SKM-1 treated with dmso at 0.1 percent for 144 hours (cell line): ENCODE measurements at regions not wholly inside any gene's neighbourhood (a gene's known extent, or its start where the extent isn't known, plus 50 kb on each side); places are given as distances from the start of the nearest gene placed in this dataset.

Experiments
- DNase-seq: peaks from one replicate; lab custom pipeline; 2025; ENCODE audit not compliant: unreplicated experiment; lab: John Stamatoyannopoulos, UW

DNA sequence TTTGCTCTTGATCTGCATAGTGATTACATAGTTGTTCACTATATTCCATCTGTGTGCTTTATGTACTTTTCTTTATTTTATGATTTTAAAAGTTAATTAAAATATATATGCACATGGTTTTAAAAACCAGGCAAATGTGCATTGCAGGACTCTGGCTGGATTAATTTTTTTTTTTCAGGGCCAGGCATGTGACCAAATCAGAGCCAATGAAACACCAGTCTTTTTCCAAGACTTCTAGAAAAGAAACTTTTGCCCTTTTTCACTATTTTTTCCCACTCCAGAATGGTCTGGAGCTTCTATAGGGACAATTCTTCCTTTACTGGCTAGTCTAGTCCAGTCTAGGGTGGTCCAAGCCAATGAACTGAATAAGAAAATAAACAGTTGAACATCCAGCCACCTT lies 198.1 kb upstream of the FBXO11 start:
- DNase-seq = no peak

DNA sequence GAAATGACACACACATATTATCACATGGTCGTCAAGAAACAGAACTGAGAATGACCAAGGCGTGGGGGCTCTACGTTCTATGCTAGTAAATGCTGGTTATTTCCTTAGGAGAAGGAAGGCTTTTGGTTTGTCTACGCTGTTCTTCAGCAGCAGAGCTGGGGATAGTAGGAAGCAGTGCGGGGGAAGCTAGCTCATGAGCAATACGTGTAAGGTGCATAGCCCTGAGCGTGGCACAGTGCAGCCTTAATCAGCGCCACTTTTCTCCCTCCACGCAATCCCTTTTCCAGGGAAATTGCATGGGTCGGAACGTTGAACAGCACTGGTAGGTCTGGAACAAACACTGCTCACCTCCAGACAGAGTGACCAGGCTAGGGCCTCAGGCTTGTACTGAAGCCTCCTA lies 199.6 kb upstream of the FBXO11 start:
- DNase-seq = no peak

DNA sequence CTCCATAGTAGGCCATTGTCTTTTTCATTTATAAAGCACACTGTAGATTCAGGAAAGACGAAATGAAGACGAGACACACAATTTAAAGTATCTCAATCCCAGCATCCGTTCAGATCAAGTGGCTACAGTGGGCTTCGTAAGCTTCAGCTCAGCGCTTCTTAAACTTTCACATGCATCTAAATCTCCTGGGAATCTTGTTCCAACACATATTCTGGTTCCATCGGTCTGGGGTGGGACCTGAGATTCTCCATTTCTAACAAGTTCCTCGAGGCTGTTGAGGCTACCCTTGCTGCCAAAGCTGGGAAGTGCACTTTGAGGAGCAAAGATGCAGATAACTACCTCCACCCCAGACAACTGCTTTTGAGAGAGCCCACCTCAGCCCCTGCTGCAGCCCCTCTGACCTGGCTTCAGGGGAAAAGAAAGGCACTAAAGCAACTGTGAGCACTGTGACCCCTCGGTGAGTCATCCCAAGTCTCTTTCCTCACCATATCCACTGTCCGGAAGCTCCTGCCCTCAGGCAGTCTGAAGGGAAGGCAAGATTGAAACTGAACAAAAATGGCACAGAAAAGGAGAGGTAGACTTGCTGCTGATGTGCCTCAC lies 201.1 kb upstream of the FBXO11 start:
- no peak for DNase-seq

DNA sequence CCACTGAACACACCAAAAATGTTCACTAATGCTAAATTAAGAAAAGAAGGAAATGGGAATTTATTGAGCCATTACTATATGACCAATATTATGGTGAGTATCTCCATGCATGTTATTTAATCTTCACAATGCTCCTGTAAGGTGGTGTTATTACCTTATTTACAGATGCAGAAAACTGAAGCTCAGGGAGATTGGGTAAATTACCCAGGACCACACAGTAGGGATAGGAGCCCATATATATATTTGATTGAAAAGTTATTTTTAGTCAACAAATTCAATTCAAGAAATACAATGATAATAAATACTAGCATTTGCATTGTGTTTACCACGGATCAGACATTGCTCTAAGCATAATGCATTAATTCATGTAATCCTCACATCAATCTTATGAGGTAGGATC lies 202.2 kb upstream of the FBXO11 start:
- no peak for DNase-seq

DNA sequence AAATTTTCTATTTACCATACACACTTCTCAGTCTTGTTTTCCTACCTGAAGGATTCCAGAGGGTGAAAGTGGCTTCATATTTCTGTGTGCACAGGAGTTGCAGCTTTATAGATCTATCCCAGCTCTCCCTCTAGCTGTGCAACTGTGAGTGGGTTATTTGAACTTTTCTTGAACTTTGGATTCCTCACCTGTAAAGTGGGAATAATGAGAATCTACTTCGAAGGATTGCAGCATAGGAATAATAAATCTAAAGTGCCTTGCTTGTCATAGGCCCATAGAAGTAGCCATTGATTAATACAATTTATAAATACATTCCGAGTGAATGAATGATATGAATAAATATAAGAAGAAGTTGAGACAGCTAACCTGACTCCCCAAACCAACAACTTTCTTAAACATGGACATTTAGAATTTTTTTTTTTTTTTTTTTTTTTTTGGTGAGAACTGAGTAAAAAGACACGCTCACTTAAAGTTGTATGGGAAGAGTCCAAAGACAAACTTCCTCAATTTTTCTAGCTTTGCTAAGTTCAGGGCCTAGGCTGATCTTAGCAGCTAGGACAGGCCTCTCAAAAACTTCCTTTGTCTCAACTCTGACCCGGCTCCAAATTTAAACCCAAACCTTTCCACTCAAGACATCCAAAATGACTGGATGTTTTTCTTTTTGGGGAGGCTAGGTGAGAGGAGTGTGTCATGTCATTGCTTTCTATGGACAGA lies 203.3 kb upstream of the FBXO11 start:
- DNase-seq = peak; percentile 22

DNA sequence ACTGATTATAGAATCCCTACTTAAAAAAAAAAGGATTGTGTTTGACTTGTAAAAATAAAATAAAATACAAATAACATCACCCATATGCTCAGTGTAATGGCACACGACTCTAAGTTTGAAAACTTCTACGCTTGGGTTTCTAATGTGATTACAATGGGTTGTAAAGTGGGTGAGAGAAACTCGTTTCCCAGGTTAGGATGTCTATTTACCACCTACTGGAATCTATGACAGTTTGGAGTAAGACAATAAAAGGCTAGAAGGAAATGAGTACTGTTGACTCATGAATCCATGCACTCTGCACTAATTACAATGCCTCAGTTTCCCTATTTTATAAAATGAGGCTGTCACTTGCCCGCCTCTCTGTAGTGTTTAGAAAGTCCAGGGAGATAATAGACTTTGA lies 204.0 kb upstream of the FOXN2 start:
- DNase-seq = no peak

DNA sequence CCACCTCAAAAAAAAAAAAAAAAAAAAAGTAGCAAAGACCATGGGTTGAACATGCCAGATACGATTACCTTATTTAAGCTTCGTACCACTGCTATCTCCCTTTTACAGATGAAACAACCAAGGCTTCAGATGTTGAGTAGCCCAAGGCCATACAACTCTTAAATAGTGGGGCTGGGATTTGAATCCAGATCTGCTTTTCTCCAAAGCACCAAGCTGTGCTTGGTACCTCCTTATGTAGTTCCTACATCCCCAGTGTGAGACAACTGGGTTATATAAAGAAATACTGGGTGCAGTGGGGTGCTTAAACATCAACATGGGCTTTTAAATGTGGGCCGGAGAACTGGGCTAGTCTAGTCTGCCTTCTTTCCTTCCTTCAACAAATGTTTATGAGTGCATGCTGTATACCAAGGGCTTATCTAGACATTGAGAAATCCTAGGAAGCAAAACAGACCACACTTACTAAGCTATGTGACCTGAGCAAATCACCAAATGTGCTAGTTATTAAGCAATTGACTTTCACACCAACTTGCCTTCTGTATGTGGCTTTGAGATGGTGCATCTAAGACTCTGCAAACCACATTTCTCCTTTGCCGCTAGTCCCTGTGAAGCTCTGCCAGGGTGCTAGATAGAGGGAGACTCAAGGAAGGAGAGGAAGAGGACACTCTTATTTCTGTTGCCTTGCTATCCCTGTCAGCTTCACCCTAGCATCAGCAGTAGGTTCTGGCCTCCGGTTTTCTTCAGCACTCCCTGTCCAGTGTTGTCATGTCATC lies 201.4 kb upstream of the FOXN2 start:
- peak; percentile 89 for DNase-seq

DNA sequence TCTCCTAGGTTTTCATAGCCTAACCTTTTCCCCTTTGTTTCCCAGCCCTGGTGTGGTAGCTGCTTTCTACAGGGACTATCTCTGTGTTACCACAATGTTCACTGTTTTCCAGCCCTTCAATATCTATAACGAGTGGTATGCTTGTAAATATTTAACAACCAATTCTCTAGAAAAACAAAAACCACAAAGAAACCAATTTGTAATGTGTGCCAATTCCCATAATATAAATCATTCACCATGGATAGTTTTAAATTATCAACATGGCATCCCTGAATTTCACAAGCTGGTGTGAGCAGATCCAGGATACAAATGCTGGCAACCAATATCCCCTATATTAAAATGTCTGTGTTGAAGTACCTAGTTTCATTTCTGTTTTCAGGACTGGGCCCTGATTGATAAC lies 200.7 kb upstream of the FOXN2 start:
- no peak for DNase-seq

DNA sequence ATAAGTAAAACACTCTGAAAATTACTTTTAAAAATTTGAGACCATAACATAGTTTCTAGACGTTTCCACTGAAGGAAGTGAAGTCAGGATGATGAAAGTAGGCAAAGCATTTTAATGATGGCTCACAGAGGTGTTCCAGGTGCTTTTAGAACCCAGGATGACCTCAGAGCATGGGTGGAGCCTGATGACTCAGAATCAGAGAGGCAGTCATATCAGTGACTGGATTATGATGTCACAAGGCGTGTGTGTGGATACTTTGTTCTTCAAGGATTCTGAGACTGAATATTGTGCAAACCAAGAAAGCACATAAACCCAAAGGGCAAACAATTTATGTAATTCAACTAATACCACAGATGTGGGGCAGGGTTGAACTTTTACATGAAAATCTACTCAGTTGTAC lies 200.2 kb upstream of the FOXN2 start:
- no peak for DNase-seq

DNA sequence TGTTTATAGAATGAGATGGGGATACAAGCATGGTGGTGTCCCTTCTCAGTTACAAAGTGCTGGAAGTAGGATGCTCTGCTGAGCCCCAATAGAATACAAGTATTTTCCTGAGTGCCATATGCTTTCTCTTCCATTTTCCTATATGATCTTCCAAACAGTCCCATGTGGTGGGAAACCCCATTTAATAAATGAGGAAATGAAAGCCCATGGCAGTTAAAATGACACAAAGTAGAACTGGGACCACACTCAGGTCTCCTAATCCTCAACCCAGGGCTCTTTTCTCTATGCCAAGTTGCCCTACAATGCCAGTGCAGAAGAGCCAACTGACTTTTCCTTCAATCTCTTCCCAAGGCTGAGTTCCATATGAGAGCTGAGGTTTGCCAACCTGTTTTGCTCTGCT lies 198.0 kb upstream of the FOXN2 start:
- no peak for DNase-seq

DNA sequence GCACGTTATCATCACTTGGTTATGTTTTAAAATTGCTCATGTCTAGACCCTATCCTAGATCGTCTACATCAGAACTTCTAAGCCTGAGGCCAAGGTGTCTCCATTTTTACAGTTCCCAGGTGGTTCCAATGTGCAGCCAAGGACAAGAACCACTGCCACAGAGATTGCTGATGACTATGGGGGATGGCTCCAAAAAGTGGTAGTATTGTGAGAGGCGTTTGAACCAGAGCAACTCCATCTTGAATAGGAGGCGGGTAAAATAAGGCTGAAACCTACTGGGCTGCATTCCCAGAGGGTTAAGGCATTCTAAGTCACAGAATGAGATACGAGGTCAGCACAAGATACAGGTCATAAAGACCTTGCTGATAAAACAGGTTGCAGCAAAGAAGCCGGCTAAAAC lies 195.6 kb upstream of the FOXN2 start:
- no peak for DNase-seq

DNA sequence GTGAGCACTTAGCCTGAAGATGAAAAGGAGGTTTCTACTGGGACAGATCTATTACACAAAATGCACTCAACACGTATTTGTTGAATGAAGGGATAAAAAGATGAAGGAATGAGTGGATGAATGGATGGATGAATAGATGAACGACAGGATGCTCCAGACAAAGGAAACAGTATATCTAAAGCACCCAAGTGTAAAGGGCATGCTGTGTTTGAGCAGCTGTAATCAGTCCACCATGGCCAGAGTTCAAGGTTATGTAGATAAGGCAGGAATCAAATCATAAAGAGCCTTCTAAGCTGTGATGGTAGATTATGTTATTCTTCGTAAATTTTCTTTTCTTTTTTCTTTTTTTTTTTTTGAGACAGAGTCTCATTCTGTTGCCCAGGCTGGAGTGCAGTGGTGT lies 194.4 kb upstream of the FOXN2 start:
- no peak for DNase-seq

DNA sequence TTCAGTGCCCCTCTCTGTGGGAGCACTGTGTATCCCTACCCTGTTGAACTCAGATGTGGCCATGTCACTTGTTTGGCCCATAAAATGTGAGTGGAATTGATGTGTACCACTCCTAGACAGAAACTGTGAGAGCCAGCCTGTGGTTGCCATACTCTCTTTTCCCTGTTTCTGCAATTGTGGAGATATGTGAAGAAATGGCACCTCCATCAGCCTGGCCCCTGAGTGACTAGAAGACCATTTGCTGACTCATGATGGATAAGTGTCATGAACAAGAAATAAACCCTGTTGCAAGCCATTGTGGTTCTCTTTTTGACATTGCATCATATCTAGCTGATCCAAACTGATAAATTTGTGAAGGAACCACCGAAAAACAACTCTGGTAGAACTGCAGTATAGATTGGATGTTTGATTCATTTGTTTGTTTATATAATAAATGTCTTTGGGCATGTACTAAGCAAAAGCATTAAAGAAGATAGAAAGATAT lies 193.7 kb upstream of the FOXN2 start:
- DNase-seq = peak; percentile 85

DNA sequence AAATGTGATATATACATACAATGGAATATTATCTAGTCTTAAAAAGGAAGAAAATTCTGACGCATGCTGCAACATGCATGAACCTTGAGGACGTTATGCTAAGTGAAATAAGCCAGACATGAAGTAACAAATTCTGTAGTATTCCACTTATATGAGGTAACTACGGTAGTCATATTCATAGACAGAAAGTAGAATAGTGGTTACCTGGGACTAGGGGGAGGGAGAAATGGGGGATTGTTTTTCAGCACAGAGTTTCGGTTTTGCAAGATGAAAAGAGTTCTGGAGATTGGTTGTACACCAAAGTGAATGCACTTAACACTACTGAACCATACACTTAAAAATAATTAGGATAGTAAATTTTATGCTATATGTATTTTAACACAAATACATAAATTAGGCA lies 192.3 kb upstream of the FOXN2 start:
- DNase-seq = no peak

DNA sequence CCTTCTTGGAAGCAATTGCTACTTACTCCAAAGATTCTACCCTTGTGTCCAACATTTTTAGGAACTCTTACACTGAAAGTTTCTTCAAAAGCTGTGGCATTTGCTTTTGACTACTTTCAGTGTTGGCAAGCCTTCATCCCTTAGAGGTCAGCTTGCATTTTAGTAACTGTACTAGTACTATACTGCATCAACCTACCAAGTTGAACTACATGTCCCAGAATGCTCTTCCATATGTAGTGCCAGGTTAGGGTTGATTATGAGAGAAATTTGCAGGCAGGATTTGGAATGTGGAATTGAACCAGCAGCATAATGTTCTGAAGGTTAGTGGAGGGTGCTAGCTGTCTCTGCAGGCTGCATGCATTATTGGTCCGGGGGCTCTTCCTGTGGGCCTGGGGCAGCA lies 189.9 kb upstream of the FOXN2 start:
- no peak for DNase-seq

DNA sequence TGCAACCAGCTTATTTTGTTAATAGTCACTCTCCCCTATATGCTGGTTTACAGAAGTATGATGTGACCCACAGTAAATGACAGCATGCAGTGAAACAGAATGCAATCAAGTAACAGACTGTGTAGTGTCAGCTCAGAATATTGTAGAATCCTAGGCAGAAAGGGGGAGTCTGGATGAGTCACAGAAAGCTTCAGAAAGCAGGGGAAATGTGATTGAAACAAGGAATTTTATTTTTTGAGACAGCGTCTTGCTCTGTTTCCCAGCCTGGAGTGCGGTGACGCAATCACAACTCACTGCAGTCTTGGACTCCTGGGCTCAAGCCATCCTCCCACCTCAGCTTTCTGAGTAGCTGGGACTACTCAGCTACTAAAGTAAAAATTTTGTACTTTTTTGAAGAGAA lies 188.3 kb upstream of the FOXN2 start:
- no peak for DNase-seq

DNA sequence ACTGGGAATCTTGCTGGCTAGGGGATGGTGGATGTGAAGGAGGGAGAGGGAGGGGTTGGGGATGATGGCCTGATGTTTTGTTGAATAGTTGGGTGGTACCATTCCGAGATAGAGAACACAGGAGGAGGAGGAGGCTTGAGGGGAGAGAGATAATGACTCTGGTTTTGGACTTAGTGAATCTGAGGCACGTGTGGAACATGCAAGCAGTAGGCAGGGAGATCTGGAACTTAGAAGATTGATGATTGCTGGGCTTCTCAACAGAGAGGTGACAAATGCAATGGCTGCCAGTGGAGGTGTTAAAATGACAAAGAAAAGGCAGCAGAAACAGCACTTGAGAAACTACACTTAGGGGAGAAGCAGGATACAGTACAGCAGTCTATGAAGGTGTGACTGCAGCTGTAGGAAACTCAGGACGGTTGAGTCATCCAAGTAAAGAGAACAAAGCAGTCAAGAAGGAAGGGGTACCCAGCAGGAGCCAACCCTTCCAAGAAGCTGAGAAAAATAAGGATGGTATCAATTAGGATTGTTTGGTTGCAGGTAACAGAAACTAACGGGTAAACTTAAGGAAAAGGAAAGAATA lies 186.8 kb upstream of the FOXN2 start:
- DNase-seq = no peak

DNA sequence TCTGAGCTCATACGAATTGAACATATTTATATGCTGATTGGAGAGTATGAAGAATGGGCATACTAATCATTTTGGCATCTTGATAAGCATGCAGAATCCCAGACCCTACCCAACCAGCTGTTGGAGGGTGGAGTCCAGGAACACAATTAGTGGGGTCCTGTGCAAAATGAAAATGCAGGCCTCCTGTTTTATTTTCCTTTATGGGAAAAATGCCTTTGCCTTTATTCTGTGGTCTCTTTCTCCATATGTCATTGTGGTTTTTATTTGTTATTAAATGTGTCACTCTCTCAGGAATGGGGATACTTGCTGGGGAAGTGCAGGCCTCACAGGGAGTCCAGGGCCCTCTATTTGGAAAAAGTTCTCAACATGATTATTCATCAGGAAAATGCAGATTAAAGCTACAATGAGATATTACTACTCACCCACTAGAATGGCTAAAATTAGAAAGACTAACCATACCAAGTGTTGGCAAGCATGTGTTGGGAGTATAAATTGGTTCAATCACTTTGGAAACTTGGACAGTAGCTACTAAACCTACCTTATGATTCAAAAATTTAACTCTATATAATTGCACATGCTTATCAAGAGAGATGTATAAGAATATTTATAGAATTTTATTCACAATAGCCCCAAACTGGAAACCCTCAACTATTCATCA lies 185.1 kb upstream of the FOXN2 start:
- DNase-seq = no peak

DNA sequence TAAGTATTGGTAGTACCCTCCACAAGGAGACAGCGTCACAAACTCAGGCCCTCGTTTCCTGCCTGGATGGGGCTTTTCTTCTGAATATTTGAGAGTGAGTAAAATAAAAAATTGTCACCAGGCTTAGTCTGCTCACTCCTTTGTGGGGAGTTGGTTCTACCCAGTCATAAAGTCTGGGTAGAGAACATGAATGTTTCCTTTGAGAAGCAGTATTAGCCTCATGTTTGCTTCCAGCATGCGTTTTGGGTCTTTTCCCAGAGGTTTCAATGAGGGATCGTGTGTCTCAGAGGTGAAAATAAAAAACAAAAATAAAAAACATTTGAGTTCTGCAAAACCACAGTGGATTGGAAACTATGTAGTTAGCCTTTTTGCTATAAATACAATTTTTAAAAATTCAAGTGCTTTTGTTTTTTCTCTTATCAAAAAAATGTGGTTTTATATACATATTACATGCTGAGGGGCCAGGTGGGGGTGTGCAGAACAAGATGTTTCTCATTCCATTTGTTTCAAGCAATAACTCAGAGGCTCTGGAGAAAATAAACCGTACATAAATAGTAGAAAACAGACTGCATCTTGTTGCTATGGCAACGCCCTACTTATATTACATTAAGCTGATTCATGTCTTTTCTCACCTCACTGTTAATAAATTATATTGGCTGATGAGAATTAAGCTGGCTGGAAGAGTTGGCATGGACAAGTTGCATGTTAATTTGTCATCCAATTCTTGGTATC lies 182.8 kb upstream of the FOXN2 start:
- DNase-seq = no peak

DNA sequence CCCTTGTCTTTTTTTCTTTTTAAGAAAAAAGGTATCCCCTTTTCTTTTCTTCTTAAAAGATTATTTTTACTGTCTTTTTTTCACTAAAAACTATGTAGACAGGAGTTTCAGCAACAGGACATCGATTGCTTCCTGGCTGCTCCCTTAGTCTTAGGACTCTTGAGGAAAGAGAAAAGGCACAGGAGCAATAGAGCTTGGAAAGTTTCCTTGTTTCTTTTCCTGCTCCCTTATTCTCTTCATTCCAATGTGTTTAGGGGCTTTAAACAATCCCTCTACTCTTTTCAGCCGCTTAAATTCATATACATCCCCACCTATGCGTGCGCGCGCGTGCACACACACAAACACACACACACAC lies 182.2 kb upstream of the FOXN2 start:
- DNase-seq = no peak

DNA sequence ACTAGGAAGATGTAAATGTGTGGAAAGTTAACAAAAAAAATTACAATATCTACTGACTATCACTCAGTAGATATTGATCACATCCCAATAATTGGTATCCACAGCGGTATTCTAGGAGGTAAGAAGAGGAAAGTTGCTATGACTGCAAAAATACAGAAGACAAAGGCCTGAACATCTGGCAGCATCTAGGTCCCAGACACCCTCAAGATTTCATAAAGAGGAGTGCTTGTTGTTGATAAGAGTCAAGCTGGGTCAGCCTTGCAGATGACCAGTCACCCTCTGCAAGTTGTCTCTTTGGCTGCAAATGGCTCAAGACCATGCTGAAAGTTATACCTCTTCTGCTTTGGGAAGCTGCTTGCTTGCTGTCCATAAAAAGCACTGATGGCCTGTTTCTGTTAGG lies 179.8 kb upstream of the FOXN2 start:
- no peak for DNase-seq
